HG02840 (cell line): ENCODE measurements at regions not wholly inside any gene's neighbourhood (a gene's known extent, or its start where the extent isn't known, plus 50 kb on each side); places are given as distances from the start of the nearest gene placed in this dataset.
"Not testable (repeated sequence)": the region's sequence is repeated elsewhere in the genome, so short reads cannot be mapped to it uniquely, and the experiment has no call there.

Source experiments
- ATAC-seq: cut with Tn5 transposase; IDR thresholded peaks from one replicate; pipeline ENCODE4 v1.9.1; 2021; ENCODE audit warnings: mild to moderate bottlenecking, moderate library complexity, moderate number of reproducible peaks; ENCODE audit not compliant: unreplicated experiment, low FRiP score

DNA sequence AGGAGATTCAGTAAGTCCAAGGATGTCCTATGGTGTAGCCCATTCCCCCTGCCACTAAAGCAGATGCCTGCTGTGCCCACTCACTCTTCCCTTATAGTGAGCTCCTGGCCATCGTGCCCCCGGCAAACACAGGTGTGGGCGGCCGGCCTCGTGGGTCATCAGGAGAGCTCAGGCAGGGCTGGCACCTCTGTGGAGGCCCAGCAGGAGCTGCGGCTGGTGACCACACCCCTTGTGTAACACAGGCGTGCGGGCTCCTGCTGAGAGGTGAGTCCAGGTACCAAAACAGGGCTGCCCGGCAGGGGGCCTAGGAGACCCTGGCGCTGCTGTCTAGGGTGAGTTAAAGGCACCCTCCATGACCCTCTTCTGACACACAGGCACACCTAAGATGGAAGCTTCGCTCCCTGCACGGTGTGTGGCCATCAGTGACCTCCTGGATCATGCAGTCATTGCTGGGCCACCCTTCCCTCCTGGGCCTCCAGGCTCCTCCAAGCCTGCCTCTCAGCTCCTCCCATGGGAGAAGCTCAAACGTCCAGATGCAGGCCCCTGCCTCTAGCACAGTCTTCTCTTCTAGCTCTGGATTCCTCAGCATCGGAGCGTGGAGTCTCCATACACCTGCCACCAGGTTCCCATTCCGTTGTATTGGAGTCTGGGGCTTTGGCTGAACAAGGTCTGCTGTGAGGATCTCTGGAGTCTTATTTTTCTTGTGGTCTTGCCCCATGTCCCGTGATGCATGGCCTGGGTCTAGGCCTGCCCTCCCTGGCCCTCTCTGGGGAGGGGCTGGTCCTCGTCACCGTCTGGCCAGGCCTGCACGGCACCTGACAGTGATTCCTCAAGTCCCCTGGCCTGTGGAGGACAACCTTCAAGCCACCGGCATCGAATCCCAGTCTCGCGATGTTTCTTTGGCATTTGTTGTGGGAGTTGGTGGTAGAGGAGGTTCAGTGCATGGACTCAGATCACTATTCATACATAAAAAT, 246.9 kb downstream of the ACKR3 start:
- ATAC-seq: no peak

- ATAC-seq: no peak
These were observed 248.8 kb downstream of the ACKR3 start for GRCh38 chr2:236818281-236819045.

GRCh38 chr2:236819275-236820002, 249.8 kb downstream of the ACKR3 start:
- no peak for ATAC-seq

DNA sequence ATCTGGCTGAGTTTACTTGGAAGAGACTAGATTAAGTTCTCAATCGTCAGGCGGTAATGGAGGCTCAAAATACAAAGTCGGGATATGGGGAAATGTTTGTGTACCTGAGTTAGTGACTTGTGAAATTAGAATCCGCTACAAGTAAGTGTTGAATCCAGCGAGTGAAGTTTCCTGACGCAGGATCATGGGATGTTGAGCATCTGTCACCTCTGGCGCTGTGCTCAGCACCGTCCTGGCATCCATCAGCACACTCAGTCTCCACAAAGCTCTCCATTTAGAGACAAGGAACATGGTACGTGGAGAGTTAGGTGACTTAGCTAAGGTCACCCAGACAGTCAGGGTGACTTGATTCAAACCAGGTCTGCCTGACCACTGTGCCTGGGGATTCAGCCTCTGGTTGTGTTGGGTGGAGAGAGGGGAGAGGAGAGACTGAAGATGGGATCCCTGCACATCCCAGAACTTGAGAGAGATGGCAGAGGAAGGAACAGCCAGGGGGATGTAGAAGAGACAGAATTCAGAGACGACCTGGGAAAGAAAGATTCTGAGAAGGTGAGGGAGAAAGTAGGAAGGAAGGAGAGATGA, 251.2 kb downstream of the ACKR3 start:
- no peak for ATAC-seq

DNA sequence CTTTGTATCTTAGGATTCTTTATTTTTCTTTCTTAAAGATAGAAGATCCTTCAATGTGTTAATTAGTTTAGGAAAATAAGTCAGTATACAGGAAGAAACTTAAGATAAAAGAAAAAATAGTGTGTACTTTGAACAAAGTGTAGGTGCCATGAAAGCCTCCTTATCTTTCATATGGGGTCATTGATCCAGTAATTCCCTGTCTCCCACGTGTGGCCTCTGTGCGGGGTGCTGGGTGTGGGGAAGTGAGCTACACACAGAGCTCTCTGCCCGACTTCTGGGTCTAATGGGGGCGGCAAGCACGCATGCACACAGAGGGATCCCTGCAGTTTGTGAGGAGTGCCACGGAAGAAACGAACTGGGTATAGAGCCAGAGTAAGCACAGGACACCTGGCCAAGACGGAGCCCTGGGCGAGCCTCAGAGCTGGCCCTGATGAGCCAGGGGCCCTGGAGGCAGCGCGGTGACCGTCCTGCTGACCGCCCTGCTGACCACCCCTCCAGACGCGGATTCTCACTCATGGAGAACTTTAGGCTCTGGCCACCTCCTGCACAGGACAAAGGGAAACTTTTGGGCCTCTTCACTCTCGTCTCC, 253.5 kb downstream of the ACKR3 start:
- ATAC-seq: no peak

GRCh38 chr2:236823963-236824362, 254.3 kb downstream of the ACKR3 start:
- ATAC-seq: no peak

- no peak for ATAC-seq
These were observed 255.2 kb downstream of the ACKR3 start for GRCh38 chr2:236824836-236825235.

DNA sequence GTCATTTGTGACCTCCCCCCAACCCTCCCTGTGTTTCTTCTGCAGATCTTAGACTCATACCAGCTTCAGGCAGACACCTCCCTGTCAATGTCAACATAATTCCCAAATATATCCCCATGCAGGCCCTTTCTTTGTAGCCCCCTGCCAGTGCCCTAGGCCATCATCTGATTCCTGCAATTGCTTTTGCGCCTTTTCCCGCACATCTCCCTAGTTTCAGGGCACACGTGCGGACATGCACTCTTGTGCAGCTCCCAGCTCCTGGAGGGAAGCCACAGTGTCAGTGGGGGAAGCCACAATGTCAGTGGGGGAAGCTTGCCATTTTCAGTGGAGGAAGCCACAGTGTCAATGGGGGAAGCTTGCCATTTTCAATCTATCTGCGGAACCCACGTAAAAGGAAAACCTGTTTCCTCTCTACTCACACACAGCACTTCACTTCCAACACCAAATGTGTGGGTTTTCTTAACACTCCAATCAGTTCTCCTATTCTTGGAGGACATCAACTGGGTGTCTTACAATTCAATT, 256.4 kb downstream of the ACKR3 start:
- no peak for ATAC-seq

GRCh38 chr2:236826606-236827156, 257.1 kb downstream of the ACKR3 start:
- ATAC-seq: no peak

DNA sequence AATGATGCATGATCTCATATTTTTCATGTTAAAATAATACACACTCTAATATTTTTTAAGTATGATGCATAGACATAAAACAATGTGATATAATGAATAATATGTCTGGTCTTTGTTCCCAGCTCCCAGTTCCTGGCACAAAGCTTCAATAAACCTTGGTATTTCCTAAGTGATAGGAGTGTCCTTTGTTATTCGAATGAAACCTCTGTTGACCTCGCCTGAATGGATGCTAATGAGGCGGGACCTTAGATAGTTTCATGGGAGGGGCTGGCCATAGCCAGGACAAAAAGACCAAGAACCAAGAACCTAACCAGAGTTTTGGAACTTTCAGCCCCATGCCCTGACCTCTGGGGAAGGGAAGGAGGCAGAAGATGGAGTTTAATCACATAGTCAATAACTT, 257.7 kb upstream of the COPS8 start:
- no peak for ATAC-seq

GRCh38 chr2:236828820-236829219, 256.9 kb upstream of the COPS8 start:
- ATAC-seq: no peak

- no peak for ATAC-seq
These were observed 254.8 kb upstream of the COPS8 start for GRCh38 chr2:236830926-236831325.

GRCh38 chr2:236831698-236832097, 254.0 kb upstream of the COPS8 start:
- no peak for ATAC-seq

DNA sequence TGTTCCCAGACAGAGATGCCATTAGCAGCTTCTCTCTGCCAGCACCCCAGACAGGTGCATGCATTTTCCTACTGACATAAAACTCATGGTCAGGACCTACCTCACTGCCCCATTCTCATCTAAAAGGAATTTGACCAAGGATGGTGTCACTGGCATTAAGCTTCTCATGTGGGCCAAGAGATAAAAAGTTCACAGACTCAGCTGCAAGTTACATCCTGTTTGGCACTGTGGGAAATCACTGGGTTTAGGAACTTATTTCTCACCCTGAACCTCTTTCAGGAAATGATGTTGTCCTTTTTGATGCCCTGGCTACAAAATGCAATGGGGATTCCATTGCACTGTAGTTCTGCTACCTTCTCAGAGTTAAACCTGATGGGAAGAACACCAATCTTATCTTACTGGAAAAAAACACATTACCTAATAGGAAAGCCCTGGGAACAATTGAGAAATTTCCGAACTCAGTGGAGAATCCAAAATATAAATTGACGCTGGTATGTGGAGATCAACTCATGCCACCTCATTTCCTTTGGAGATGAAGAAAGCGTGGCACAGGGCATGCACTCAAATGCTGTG, 252.1 kb upstream of the COPS8 start:
- no peak for ATAC-seq

GRCh38 chr2:236834284-236834683, 251.4 kb upstream of the COPS8 start:
- no peak for ATAC-seq

DNA sequence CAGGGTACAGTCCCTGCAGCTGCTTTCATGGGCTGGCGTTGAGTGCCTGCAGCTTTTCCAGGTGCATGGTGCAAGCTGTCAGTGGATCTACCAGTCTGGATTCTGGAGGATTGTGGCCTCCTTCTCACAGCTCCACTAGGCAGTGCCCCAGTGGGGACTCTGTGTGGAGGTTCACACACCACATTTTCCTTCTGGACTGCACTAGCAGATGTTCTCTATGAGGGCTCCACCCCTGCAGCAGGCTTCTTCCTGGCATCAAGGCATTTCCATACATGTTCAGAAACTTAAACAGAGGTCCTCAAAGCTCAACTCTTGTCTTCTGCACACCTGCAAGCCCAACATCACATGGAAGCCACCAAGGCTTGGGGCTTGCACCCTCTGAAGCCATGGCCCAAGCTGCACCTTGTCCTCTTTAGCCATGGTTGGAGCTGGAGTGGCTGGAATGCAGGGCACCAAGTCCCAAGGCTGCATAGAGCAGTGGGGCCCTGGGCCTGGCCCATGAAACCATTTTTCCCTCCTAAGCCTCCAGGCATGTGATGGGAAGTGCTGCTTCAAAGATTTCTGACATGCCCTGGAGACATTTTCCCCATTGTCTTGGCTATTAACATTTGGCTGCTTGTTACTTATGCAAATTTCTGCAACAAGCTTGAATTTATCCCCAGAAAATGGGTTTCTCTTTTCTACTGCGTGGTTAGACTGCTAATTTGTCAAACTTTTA, 250.2 kb upstream of the COPS8 start:
- no peak for ATAC-seq

DNA sequence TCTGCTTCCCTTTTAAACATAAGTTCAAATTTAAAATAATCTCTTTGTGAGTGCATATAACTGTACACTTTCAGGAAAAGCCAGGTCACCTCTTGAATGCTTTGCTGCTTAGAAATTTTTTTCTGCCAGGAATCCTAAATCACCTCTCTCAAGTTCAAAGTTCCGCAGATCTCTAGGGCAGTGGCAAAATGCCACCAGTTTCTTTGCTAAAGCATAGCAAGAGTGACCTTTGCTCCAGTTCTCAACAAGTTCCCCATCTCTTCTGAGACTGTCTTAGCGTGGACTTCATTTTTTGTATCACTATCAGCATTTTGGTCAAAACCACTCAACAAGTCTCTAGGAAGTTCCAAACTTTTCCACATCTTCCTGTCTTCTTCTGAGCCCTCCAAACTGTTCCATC, 249.7 kb upstream of the COPS8 start:
- ATAC-seq: not testable (repeated sequence)

DNA sequence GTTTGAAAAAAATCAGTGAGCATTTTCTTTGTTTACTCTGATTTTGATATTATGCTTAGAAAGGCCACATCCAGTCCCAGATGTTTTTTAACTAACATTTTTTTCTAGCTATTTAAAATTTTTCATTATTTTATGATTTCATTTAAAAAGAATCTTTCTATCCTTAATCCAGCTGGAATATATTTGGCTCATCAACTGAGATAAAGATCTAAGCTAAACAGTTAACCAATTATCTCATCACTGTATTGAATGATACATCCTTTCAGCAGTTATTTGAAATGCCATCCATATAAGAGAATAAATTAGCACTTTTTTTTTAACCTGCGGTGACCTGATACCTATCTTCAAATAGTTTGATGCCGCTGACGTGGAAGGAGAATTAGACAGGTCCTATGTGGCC, 245.5 kb upstream of the COPS8 start:
- ATAC-seq: no peak

DNA sequence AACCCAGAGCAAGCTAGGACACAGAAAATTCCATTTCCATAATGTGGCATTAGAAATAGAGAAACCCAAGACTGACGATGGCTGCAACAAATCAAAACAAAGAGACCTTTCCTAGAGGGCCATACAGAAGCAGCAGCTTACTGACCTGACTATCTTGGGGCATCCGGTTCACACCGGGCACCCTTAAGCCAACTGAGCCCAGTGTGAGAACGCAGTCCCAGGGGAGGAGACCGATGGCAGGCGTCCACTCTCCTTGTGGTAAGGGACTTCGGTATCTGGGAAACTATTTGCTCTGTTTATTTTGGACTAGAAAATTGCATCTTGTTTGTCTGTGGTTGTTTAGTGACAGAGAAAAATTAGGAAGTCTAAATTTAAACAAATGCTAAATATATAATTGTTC, 244.8 kb upstream of the COPS8 start:
- no peak for ATAC-seq
